IPS DF 19.7 (cell line): ENCODE measurements at regions not wholly inside any gene's neighbourhood (a gene's known extent, or its start where the extent isn't known, plus 50 kb on each side); places are given as distances from the start of the nearest gene placed in this dataset.
"Not testable (repeated sequence)": the region's sequence is repeated elsewhere in the genome, so short reads cannot be mapped to it uniquely, and the experiment has no call there.

Source experiments
- DNase-seq: peaks from one replicate; pipeline ENCODE4 v3.0.0-alpha.2; 2013; ENCODE audit warnings: low read depth, low spot score

DNA sequence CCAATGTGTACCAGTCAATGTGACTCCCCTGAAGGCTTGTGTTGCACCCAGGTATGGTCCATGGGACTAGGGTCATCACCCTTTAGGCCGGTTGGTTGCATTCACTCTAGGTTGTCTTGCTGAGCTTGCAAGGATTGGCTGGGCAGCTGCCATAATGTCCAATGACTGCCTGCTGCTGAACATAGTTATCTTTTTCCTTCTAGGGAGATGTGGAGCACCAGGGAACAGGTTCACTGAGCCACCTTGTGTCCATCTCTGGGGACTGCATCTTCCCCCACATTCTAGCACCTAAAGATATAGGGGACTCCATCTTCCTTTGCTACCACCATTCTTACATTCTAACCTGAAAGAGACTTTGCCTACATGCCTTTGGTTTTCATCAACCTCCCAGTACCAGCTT lies 580.4 kb upstream of the TBL1XR1 start:
- peak; percentile 7 for DNase-seq

DNA sequence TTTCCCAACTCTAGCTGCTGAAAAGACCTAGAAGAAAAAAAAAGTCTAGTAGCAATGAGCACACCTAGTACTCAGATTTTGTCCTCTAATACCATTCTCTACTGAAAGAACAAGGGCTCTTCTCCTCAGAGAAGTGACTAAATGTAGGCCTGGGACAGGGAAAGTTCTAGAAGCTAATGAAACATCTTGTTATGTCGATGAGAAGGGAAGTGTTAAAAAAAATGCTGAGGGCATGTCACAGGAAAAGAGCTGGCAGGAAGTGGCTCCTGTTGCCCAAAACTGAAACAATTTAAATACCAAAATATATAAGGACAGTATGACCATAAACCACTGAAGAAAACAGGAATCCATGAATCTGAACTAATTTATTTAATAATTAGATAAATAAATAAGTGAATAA lies 581.4 kb upstream of the TBL1XR1 start:
- DNase-seq: no peak

DNA sequence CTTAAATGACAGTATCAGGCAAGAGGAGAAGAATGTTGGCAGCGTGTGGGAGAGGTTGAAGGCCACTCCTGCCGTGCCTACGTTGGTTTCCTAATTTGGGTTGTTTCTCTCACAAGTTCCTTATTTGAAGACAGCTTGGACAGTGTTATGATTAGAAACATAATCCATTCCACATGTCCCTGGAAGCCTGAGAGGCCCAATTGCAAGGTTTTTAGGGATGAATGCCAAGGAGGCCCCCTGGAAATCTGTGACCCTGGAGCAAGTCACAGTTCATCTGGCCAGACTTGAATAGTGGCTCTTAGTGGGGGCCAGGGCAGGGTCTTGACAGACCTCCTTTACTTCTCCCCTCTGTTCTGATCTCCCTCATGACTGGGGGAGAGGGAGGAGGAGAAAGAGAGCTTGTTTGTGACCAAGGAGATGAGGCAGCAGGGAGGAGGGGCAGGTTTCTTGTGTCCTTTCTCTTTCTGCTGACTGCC lies 584.4 kb upstream of the TBL1XR1 start:
- DNase-seq: no peak

DNA sequence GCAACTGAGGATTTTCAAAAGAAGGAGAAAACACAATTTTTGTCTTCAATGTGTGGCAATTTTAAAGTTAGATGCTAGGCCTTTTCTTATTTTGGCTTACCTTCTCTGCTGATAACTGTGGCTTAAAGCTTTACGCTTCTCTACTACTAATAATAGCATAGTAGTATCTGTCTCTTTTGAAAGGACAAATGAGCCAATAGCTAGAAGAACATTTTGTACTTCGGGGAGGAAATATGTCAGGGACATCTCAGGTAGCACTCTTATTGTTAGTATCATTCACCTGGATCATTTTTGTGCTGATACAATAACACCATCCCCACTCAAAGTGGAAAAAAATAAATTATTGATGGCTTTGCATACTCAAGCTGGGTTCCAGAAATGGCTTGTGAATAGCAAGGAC lies 586.1 kb upstream of the TBL1XR1 start:
- DNase-seq: no peak

DNA sequence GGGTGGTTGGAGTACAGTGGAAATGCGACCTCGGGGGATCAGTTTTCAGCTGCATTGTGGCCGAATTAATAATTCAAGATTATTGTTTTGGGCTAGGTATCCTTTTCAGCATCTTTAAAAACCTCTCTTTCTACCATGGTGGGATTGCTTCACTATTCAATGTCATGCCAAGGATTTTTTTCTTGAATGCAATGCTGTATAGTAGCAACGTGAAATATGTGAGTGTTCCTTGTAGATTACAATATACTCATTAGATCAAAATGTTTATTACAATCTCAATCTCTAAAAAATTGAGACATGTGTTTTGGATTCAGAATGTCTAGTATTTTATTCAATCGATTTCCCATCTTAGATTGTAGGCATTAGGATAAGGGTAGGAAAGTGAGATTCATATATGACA lies 586.5 kb upstream of the TBL1XR1 start:
- DNase-seq: no peak

DNA sequence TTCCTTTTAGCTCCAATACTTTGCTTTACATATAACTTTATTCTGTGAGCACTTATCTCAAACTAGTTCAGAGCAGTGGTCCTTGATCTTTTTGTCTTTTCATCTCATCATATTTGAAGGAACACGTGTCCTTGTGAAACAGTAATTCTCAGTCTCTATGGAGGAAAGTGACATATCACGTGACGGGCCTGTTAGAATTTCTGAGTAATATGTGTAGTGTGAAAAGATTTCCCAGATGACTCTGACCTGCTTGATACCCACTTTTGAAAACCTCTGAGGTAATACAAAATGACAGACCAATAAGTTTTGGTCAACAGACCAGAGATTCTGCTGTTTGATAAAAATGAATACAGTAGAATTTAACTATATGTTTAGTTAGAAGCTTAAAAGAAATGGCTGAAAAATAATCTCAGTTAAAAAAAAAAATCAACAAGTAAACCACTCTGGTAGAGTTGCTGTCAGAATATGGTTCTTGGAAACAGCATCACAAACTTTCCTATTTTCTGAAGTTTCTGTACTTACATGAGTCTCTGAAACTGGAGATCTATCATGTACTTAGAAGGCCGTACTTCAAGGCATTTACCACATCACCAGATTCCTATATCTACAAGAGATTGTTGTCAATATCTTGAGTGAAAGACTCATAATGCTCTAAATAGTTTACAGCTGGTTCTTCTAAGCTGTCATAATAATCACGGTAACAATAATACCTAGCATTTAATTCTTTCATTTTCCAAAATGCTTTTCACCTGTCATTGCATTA lies 590.2 kb upstream of the TBL1XR1 start:
- DNase-seq: no peak

DNA sequence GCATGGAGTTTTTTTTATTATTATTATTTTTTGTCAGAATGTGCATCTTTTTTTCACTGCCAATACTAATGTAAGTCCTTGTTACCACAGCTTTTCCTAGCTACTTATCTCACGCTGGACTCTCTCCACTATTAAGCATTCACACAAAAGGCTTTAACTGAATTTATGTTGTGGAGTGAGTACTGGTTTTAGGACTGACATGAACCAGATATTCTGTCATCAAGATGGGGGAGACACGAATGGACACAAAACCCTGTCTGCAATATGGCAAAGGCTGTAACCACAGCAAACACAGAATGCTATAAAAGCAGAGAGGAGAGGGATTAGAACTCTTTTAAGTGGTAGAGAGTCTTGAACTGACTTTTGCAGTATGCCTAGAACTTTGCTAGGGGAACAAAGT lies 592.2 kb upstream of the TBL1XR1 start:
- no peak for DNase-seq

DNA sequence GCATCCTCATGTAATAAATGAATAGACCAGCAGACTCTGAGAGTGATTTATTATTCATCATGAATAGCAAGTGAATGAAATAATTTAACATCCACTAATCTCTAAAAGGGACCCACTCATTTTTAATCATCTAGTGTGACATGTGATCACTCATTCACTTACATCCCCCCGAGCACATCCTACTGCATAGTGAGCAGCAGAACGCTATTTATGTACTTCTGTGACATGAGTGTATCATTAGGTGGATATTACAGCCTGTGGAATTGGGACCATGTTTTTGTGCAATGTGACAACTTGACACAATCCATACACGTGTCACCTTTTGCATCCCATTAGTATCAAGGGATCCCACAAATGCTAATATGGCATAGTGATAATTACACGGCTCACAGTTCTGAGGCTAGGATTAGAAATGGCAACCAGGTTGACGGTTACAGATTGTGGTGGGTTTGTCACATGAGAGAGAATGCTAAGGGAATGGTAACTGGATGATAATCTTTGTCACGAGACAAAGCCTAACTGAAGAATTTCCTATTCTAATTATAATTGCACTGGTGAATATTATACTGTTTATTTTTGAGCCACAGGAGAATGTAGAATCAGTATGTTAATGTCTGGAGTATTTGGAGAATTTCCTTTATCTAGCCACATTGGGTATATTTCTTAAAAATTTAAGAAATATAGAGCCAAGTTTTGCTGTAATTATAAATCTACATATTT lies 595.2 kb upstream of the TBL1XR1 start:
- no peak for DNase-seq

DNA sequence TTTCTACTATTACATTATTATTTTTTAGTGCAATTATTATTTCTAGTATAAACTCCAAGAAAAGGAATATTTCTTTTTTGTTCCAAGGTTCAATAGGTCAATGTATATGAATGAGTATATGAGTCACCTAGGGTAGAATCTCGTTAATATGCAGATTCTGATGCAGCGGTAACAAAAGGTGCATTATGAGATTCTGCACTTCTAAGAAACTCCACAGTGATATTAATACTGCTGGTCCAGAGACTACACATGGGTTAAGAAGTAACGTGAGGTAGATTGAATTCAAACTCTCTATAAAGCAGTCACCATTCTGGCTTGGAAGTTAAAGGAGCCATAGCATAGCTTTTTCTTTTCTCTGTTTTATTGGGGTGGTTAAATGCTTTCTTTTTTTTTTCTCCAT lies 596.2 kb upstream of the TBL1XR1 start:
- no peak for DNase-seq

DNA sequence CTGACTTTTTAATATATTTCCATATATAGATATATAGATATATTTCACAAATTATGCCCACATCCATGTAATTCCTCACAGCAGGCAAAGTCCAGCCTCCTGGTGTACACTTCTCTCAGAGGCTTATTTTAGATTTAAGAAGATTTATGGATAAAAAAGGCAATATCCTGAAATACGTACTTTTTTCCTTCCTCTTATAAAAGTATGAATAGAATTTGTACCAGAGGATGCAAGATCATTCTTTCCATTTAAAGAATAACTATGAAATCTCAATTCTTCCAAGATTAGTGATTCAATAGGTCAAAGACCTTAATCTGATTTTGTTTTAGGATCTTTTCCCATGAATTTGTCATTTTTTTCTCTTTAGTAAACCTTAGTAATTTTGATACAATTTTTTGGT lies 597.9 kb upstream of the TBL1XR1 start:
- no peak for DNase-seq

DNA sequence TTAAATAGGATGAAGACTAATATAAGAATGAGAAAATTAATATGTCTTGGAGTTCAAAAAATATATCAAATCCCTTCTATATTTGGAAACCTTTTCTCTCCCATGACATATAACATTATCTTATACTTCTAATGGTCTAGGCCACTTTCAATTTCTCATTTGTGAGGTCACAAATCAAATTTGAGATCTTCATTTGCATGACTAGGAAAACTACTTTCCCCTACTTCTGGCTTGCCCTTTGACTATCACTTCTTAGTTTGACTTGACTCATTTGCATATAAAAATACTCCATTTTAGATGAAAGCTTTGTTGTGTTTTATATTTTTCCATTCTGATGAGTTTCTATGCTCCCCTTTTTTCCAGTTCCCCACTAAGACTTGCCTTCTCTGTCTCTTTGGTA lies 598.6 kb upstream of the TBL1XR1 start:
- DNase-seq: no peak

DNA sequence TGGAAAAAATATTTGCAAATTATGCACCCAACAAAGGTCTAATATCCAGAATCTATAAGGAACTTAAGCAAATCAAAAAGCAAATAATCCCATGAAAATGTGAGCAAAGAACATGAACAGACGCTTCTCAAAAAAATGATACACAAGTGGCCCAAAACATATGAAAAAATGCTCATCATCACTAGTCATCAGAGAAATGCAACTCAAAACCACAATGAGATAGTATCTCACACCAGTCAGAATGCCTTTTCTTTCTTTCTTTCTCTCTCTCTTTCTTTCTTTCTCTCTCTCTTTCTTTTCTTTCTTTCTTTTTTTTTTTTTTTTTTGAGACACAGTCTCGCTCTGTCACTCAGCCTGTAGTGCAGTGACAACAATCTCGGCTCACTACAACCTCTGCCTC lies 602.9 kb upstream of the TBL1XR1 start:
- not testable (repeated sequence) for DNase-seq

DNA sequence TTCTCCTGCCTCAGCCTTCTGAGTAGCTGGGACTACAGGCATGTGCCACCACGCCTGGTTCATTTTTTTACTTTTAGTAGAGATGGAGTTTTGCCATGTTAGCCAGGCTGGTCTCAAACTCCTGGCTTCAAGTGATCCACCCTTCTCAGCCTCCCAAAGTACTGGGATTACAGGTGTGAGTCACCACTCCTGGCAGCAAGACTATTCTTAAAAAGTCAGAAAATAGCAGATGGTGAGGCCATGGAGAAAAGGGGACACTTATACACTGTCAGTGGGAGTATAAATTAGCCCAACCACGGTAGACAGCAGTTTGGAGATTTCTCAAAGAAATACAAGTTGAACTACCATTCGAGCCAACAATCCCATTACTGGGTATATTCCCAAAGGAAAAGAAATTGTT lies 603.3 kb upstream of the TBL1XR1 start:
- no peak for DNase-seq

DNA sequence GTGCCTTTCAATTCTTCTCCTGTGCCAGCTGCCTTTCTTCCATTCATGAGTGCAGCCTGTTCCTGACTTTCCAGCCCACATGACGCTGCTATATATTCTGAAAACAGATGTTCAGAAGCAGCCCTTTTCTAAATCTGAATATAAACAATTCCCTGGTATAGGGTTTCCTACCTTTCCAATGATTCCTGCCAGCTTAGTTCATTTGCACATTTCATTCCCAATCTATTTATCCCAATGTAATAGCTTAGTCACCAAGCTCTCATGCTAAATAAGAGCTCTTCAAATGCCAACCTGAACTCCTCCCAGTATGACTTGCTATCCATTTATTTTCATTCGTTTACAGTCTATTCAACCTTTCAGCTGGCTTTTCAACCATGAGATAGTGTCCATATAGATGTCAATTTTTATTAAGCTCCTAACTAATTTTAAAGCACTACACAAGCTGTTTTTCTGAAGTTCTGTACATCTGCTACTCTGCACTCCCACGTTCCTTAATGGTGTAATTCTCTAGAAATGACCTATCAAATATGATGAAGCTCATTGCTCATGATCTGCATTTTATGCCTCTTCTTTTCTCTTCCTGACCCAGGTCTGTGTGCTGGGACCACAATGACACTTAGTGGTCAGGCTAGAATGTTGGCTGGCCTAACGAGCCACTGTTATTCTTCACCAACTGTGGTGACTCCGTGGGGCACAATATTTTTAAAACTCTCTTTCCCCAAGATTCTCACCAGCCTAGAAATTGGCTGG lies 605.0 kb upstream of the TBL1XR1 start:
- DNase-seq: no peak

DNA sequence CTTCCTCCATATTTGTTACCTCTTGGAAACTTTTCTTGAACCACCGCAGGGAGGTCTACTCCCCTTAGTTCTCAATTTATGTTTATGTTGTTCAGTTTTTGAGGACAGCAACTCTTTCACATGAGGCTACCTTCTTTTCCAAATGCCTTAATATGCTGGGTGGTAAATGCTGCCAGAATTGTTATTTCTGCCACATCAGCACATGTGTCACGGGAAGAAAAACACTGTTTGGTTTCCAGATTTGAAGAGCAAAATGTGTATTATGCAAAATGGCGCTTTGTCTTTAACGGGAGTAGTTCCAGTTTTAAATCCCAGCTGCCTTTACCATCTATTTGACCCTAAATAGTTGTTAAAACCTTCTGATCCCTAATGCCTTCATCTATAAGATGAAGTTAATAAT lies 606.2 kb upstream of the TBL1XR1 start:
- no peak for DNase-seq

DNA sequence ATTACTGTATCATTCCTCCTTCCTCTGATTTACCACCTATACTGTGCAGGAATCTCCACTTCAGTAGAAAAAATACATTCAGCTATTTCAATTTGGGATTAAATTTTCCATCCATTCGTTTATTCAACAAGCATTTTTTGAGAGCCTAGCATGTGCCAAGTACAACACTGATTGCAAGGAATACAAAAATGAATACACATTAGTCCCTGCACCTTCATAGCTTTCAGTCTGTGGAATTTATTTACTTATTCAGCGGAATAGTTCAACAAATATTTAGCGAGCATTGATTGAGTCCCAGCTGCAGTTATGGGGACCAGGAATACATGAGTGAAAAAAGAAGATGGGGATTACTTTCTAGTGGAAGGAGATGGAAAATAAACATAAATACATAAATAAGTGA lies 606.8 kb upstream of the TBL1XR1 start:
- no peak for DNase-seq

DNA sequence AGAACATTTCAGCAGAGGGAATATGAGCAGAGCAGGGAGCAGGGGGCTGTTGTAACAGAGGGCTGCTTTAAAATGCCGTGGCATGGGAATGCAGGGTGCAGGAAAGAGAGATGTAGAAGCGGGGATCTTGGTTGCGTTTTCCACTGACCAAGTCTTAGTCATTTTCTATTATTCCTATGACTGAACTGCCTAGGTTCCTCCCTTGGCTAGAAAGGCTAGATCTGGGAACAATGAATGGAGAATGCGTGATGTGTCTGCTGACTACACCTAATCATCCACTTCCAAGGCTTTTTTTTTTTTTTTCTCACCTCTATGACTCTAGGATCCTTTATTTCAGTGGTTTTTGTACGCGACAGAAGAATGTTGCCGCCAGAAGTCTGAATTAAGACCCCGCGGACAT lies 607.4 kb upstream of the TBL1XR1 start:
- DNase-seq: no peak

DNA sequence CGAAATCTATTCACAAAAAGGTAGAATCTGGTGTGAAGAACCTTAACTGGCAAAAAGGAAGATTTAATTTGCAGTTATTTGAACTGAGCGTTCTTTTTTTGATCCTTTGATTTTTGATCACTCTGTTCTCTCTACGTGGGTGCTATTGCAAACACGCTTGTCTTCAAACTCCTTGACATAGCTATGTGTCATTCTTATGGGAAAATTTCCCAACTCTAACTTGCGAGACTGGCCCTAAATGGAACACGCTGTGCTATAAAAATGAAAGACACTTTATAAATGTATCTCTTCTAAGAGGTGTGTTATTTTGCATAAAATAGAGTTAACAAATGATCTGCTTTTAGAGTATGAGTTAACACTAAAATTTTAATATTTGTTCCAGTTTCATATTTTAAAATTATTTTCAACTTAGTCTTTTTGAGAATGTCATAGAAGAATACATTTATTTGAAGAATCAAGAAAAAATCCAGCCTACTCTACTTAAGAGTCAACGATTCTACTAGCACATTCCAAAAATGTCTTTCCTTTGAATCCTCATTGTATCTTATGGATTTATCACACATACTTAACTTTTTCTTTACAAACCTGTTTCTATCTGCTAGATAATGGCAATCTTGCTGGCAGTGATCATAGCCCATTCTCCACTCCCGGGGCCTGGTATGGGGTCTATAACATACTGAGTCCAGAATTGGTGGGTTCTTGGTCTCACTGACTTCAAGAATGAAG lies 610.0 kb upstream of the TBL1XR1 start:
- DNase-seq: no peak

DNA sequence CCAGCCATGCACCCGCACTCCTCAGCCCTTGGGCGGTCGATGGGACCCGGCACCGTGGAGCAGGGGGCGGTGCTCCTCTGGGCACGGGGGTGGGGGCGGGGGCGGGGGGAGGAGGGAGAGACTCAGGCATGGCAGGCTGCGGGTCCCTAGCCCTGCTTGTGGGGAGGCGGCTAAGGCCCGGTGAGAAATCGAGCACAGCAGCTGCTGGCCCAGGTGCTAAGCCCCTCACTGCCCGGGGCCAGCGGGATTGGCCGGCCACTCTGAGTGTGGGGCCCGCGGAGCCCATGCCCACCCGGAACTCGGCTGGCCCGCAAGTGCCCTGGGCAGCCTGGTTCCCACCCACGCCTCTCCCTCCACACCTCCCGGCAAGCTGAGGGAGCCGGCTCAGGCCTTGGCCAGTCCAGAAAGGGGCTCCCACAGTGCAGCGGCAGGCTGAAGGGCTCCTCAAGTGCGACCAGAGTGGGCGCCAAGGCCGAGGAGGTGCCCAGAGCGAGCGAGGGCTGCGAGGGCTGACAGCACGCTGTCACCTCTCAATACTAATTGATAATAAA lies 611.7 kb upstream of the TBL1XR1 start:
- DNase-seq: not testable (repeated sequence)

DNA sequence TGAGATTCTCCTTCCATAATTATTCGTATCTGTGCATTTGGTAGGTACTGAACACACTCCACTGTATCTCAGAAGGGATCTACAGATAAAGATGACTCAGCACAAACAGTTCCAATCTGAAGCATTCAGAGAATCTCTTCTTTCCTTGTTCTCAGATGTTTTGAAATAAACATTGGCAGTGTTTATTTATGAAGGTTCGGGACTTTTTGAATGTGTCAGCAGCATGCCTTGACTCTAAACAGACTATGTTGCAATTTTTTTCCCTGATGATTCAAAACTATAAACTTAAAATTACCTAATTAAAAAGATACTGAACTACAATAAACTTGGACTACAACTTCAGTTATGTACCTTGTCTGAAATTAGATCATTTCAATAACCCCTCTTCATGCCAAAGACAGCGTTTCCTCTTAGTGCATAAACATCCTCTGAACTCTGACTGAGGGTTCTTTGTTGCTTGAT lies 612.9 kb upstream of the TBL1XR1 start:
- DNase-seq: no peak

DNA sequence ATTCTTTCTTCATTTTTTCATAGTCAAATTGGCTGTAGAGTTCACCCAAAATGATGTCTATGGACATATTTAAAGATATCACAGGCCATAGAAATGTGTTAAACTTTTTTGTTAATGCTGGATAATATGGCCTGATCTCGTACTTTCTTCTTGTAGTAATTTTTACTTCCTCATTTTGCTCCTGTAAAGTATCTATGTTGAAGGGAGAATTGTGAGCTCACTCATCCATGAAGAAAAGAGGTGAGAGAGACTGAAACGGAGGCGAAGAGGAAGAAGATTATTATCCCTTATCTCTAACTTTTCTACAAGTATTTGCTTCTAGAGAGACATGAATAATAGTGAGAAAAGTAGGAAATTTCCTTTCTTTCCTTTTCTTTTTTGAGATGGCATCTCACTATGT lies 613.8 kb upstream of the TBL1XR1 start:
- no peak for DNase-seq
